Caco-2 (cell line): ENCODE measurements at regions not wholly inside any gene's neighbourhood (a gene's known extent, or its start where the extent isn't known, plus 50 kb on each side); places are given as distances from the start of the nearest gene placed in this dataset.
A peak's percentile ranks its signal among the peaks of the same experiment; 100 is the strongest.

Experiments
- BruUV-seq: library from RNA; stranded (reverse); fragments of 400-500 nt; replicated peaks from 2 replicates; lab custom pipeline; 2021; lab: Mats Ljungman, UMichigan
- CTCF ChIA-PET: fragments of 300-600 bp; sonication (Branson Sonifier 250); formaldehyde crosslinking; loops from one replicate; lab custom pipeline; 2022; ENCODE audit warnings: antibody characterized with exemption; lab: Charles Lee
- POLR2A ChIA-PET: fragments of 300-600 bp; sonication (Branson Sonifier 250); formaldehyde crosslinking; loops from one replicate; lab custom pipeline; 2022; ENCODE audit warnings: antibody characterized with exemption; lab: Charles Lee
- DNase-seq, 2 experiments: peaks; one replicate each; pipeline versions ENCODE4 v3.0.0 to v3.0.0-alpha.2; 2020 to 2022
- H3K27me3 ChIP-seq: replicated peaks from 2 replicates; pipeline ENCODE4 v1.6.0; 2011; ENCODE audit warnings: low read length; ENCODE audit not compliant: control insufficient read depth, insufficient read depth
- H3K36me3 ChIP-seq: 2 replicates; pipeline ENCODE4 v1.5.1; 2011; ENCODE audit warnings: low read length; ENCODE audit not compliant: control insufficient read depth, insufficient read depth
- H3K4me1 ChIP-seq: fragments of 250-450 bp; sonication (Bioruptor Pico); 2 replicates; pipeline ENCODE4 v1.5.1; 2020; ENCODE audit warnings: mild to moderate bottlenecking
- H3K4me3 ChIP-seq: 2 replicates; pipeline ENCODE4 v1.5.1; 2011; ENCODE audit warnings: low read depth, mild to moderate bottlenecking, control low read depth, low read length
- H3K9me3 ChIP-seq: fragments of 250-450 bp; sonication (Bioruptor Pico); 2 replicates; pipeline ENCODE4 v1.5.1; 2020; ENCODE audit warnings: mild to moderate bottlenecking, moderate library complexity
- H3K27ac Mint-ChIP-seq: one replicate; pipeline ENCODE4 v1.8.0; 2022; ENCODE audit warnings: mixed read lengths; ENCODE audit not compliant: unreplicated experiment
- H3K27me3 Mint-ChIP-seq: one replicate; pipeline ENCODE4 v1.8.0; 2022; ENCODE audit warnings: mixed read lengths; ENCODE audit not compliant: insufficient read depth, unreplicated experiment
- H3K36me3 Mint-ChIP-seq: one replicate; pipeline ENCODE4 v1.8.0; 2022; ENCODE audit warnings: mild to moderate bottlenecking, mixed read lengths; ENCODE audit not compliant: insufficient read depth, unreplicated experiment
- H3K4me1 Mint-ChIP-seq: one replicate; pipeline ENCODE4 v1.8.0; 2022; ENCODE audit warnings: low read depth, mixed read lengths; ENCODE audit not compliant: unreplicated experiment
- H3K4me3 Mint-ChIP-seq: one replicate; pipeline ENCODE4 v1.8.0; 2022; ENCODE audit warnings: mild to moderate bottlenecking, moderate library complexity, mixed read lengths; ENCODE audit not compliant: unreplicated experiment
- H3K9me3 Mint-ChIP-seq: one replicate; pipeline ENCODE4 v1.8.0; 2022; ENCODE audit warnings: mixed read lengths; ENCODE audit not compliant: unreplicated experiment
- intact Hi-C: fragments of 100-400 bp; cut with micrococcal nuclease; formaldehyde crosslinking; loops from one replicate; pipeline ENCODE4 v1.10.0; 2022; ENCODE audit not compliant: unreplicated experiment
- TF ChIP-seq, protein P1 (sequence below), 2 experiments: fragments of 200-600 bp in 1 of 2; IDR thresholded peaks; 1 replicate in 1 of 2; 2 replicates in 1 of 2; pipeline versions ENCODE4 v1.5.1 to v1.8.0; 2011 to 2022; ENCODE audit warnings: antibody characterized with exemption in 1 of 2, control low read depth in 1 of 2, inconsistent platforms in 1 of 2, low read depth in 1 of 2, low read length in 1 of 2, mild to moderate bottlenecking in 1 of 2, moderate library complexity in 1 of 2; ENCODE audit not compliant: insufficient read depth in 1 of 2, severe bottlenecking in 1 of 2, unreplicated experiment in 1 of 2

DNA sequence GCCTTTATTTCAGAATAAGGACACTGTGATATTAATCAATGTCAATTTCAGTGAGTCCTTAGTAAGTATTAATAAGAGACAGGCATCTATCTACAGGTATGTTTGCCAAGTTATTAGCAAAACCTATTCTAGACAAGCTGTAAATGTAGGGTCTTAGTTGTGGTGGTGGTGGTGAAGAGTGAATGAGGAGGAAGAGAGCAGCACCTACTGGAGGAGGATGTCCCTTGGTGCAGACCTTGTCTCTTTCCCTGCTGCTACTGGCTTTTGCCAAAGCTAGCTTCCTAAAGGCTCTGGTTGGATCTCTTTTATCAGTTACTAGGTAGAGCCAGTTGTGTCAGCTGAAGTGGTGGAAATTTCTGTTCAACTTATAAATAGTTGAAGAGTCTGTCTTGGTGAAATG, 304.8 kb upstream of the ATP2B1 start:
- Histone ChIP-seq H3K4me1 (no peaks in the 10 kb centered on the region), H3K36me3 (no peaks in the 10 kb centered on the region; the same call in 1 of the 2 replicates), H3K9me3 (no peaks in the 10 kb centered on the region), H3K27me3 (no peaks in the 10 kb centered on the region), H3K4me3 (no peak overlapping the region)
- Mint-ChIP-seq H3K4me1 (no peaks in the 10 kb centered on the region), H3K27me3 (no peaks in the 10 kb centered on the region), H3K27ac (no peak overlapping the region), H3K9me3 (no peaks in the 10 kb centered on the region), H3K36me3 (no peaks in the 10 kb centered on the region), H3K4me3 (no peak overlapping the region)
- POLR2A ChIA-PET = interaction anchor here (0.5 kb wide), 1 partner anchor 237 kb away, joined by 3 read pairs; no protein-coding TSS in a partner anchor
- DNase-seq = peak; percentile 23 to 42
- BruUV-seq = no TSS peak
- TF ChIP-seq, protein P1, sequence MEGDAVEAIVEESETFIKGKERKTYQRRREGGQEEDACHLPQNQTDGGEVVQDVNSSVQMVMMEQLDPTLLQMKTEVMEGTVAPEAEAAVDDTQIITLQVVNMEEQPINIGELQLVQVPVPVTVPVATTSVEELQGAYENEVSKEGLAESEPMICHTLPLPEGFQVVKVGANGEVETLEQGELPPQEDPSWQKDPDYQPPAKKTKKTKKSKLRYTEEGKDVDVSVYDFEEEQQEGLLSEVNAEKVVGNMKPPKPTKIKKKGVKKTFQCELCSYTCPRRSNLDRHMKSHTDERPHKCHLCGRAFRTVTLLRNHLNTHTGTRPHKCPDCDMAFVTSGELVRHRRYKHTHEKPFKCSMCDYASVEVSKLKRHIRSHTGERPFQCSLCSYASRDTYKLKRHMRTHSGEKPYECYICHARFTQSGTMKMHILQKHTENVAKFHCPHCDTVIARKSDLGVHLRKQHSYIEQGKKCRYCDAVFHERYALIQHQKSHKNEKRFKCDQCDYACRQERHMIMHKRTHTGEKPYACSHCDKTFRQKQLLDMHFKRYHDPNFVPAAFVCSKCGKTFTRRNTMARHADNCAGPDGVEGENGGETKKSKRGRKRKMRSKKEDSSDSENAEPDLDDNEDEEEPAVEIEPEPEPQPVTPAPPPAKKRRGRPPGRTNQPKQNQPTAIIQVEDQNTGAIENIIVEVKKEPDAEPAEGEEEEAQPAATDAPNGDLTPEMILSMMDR (IDR thresholded peaks at IDR 0.05; ENCODE audit: insufficient read depth in 1 of 2, low read depth in 1 of 2, low read length in 1 of 2, severe bottlenecking in 1 of 2, unreplicated experiment in 1 of 2) = no peak
- CTCF ChIA-PET = interaction anchor here (0.5 kb wide), 1 partner anchor 174 kb away, joined by 4 read pairs; no protein-coding TSS in a partner anchor
- intact Hi-C loops = loop anchor here (1.0 to 2.0 kb wide), 2 partner anchors 305 to 470 kb away; partner anchors contain the start of gene ATP2B1

GRCh38 chr12:90010089-90010488, 301.5 kb upstream of the ATP2B1 start:
- CTCF ChIA-PET = interaction anchor here (0.6 to 1.0 kb wide), 3 partner anchors 92 to 240 kb away, joined by 3 read pairs; no protein-coding TSS in a partner anchor
- intact Hi-C loops = loop anchor here (1.0 kb wide), 1 partner anchor 93 kb away; no protein-coding TSS in a partner anchor
- TF ChIP-seq, protein P1 (IDR thresholded peaks at IDR 0.05; ENCODE audit: insufficient read depth in 1 of 2, low read depth in 1 of 2, low read length in 1 of 2, severe bottlenecking in 1 of 2, unreplicated experiment in 1 of 2) = no peak
- H3K4me3 ChIP-seq = no peak overlapping the region
- H3K4me1 Mint-ChIP-seq = no peaks in the 10 kb centered on the region
- H3K4me3 Mint-ChIP-seq = no peak overlapping the region
- no peaks in the 10 kb centered on the region for H3K27me3 ChIP-seq
- H3K9me3 ChIP-seq = no peaks in the 10 kb centered on the region
- no peaks in the 10 kb centered on the region for H3K4me1 ChIP-seq
- H3K36me3 ChIP-seq = no peaks in the 10 kb centered on the region
- no peaks in the 10 kb centered on the region for H3K27me3 Mint-ChIP-seq
- POLR2A ChIA-PET = no interaction called here
- no peaks in the 10 kb centered on the region for H3K36me3 Mint-ChIP-seq
- H3K9me3 Mint-ChIP-seq = no peaks in the 10 kb centered on the region
- DNase-seq = peak in 1 of 2 experiments; percentile 19
- no peak overlapping the region for H3K27ac Mint-ChIP-seq
- no TSS peak for BruUV-seq

DNA sequence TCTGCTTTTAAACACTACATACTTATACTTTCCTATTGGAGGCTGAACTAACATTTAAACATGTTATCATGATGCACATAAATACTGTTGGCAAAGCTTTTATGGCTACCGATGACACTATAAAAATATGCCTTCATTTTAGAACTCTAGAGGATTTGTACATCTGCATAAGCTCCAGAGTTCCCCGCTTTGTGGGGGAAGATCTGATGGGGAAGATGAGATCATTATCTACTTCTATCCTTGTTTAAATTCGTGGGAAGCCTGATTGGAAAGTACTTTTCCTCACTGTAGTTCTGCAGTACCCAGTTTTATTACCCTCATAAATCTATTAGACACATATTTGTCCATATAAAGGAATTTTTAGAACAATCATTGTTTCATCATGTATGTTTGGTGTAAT, 299.6 kb upstream of the ATP2B1 start:
- Mint-ChIP-seq H3K9me3 (no peaks in the 10 kb centered on the region), H3K36me3 (no peaks in the 10 kb centered on the region)

More for the DNA sequence above, 299.6 kb upstream of the ATP2B1 start:
- Mint-ChIP-seq H3K4me3 (no peak overlapping the region), H3K27me3 (no peaks in the 10 kb centered on the region), H3K27ac (no peak overlapping the region), H3K4me1 (no peaks in the 10 kb centered on the region)
- ChIA-PET POLR2A (no interaction called here), CTCF (no interaction called here)
- Histone ChIP-seq H3K27me3 (no peaks in the 10 kb centered on the region), H3K4me3 (no peak overlapping the region), H3K9me3 (no peaks in the 10 kb centered on the region), H3K4me1 (no peaks in the 10 kb centered on the region), H3K36me3 (no peaks in the 10 kb centered on the region)
- TF ChIP-seq, protein P1 (IDR thresholded peaks at IDR 0.05; ENCODE audit: insufficient read depth in 1 of 2, low read depth in 1 of 2, low read length in 1 of 2, severe bottlenecking in 1 of 2, unreplicated experiment in 1 of 2) = no peak
- intact Hi-C loops = no loop called here
- DNase-seq = no peak
- no TSS peak for BruUV-seq
